ENCODE measurements at regions not wholly inside any gene's neighbourhood (a gene's known extent, or its start where the extent isn't known, plus 50 kb on each side); places are given as distances from the start of the nearest gene placed in this dataset.
"Not testable (repeated sequence)": the region's sequence is repeated elsewhere in the genome, so short reads cannot be mapped to it uniquely, and the experiment has no call there.

- ATAC-seq (ENCODE audit: low FRiP score) (no peak), DNase-seq (ENCODE audit: low spot score) (no peak)
- no peak for TF ChIP-seq CTCF (IDR thresholded peaks at IDR 0.05)
These were observed 329.0 kb upstream of the ESRRG start for GRCh38 chr1:217052196-217052595.

- TF ChIP-seq CTCF (IDR thresholded peaks at IDR 0.05), result no peak
- no peak for DNase-seq (ENCODE audit: low spot score)
- no peak for ATAC-seq (ENCODE audit: low FRiP score)
These were observed 326.5 kb upstream of the ESRRG start for GRCh38 chr1:217049721-217050120.

GRCh38 chr1:217049081-217049480, 325.9 kb upstream of the ESRRG start:
- no peak for DNase-seq (ENCODE audit: low spot score)
- TF ChIP-seq CTCF (IDR thresholded peaks at IDR 0.05), result no peak
- ATAC-seq (ENCODE audit: low FRiP score), result no peak

GRCh38 chr1:217048104-217048707, 325.0 kb upstream of the ESRRG start:
- TF ChIP-seq CTCF (IDR thresholded peaks at IDR 0.05), result no peak
- ATAC-seq (ENCODE audit: low FRiP score), result no peak
- no peak for DNase-seq (ENCODE audit: low spot score)

- DNase-seq (ENCODE audit: low spot score), result no peak
- no peak for TF ChIP-seq CTCF (IDR thresholded peaks at IDR 0.05)
- ATAC-seq (ENCODE audit: low FRiP score), result no peak
These were observed 317.7 kb upstream of the ESRRG start for GRCh38 chr1:217040711-217041455.

GRCh38 chr1:217039926-217040325, 316.7 kb upstream of the ESRRG start:
- no peak for ATAC-seq (ENCODE audit: low FRiP score)
- TF ChIP-seq CTCF (IDR thresholded peaks at IDR 0.05), result no peak
- DNase-seq (ENCODE audit: low spot score), result no peak

- not testable (repeated sequence) for DNase-seq (ENCODE audit: low spot score); ATAC-seq (ENCODE audit: low FRiP score)
These were observed 315.9 kb upstream of the ESRRG start for GRCh38 chr1:217039139-217039538.

All from omental fat pad (tissue), 3 donors.